Hepatocyte (in vitro differentiated cells): ENCODE measurements at regions not wholly inside any gene's neighbourhood (a gene's known extent, or its start where the extent isn't known, plus 50 kb on each side); places are given as distances from the start of the nearest gene placed in this dataset.

Source experiments
- DNase-seq: peaks from one replicate; pipeline ENCODE4 v3.0.0-alpha.2; 2016; ENCODE audit warnings: low spot score
- H2AFZ ChIP-seq: fragments of 200-600 bp; sonication (generic); 2 replicates; pipeline ENCODE4 v1.6.0; 2016; ENCODE audit warnings: antibody characterized with exemption, mild to moderate bottlenecking
- H3K27ac ChIP-seq: fragments of 200-600 bp; sonication (generic); 2 replicates; pipeline ENCODE4 v1.5.1; 2016; ENCODE audit warnings: mild to moderate bottlenecking
- H3K27me3 ChIP-seq: fragments of 200-600 bp; sonication (generic); 2 replicates; pipeline ENCODE4 v1.6.1; 2016
- H3K36me3 ChIP-seq: fragments of 200-600 bp; sonication (generic); replicated peaks from 2 replicates; pipeline ENCODE4 v1.5.1; 2016; ENCODE audit warnings: low read depth; ENCODE audit not compliant: insufficient read depth
- H3K4me1 ChIP-seq: fragments of 200-600 bp; sonication (generic); 2 replicates; pipeline ENCODE4 v1.5.1; 2016; ENCODE audit warnings: mild to moderate bottlenecking, moderate library complexity; ENCODE audit not compliant: insufficient read depth
- H3K4me2 ChIP-seq: fragments of 200-600 bp; sonication (generic); 2 replicates; pipeline ENCODE4 v1.6.0; 2016
- H3K4me3 ChIP-seq: fragments of 200-600 bp; sonication (generic); 2 replicates; pipeline ENCODE4 v1.5.1; 2016; ENCODE audit warnings: mild to moderate bottlenecking
- H3K79me2 ChIP-seq: fragments of 200-600 bp; sonication (generic); 2 replicates; pipeline ENCODE4 v1.6.0; 2017; ENCODE audit warnings: mild to moderate bottlenecking
- H3K9me2 ChIP-seq: fragments of 200-600 bp; sonication (generic); replicated peaks from 2 replicates; pipeline ENCODE4 v1.6.0; 2017; ENCODE audit warnings: mild to moderate bottlenecking; ENCODE audit not compliant: insufficient read depth
- H3K9me3 ChIP-seq: fragments of 200-600 bp; sonication (generic); 2 replicates; pipeline ENCODE4 v1.5.1; 2016; ENCODE audit warnings: low read depth, mild to moderate bottlenecking
- H4K20me1 ChIP-seq: fragments of 200-600 bp; sonication (generic); 2 replicates; pipeline ENCODE4 v1.6.0; 2016; ENCODE audit warnings: mild to moderate bottlenecking; ENCODE audit not compliant: insufficient read depth, poor library complexity, severe bottlenecking
- CTCF ChIP-seq: fragments of 200-600 bp; sonication (generic); IDR thresholded peaks from 2 replicates; pipeline ENCODE4 v1.5.1; 2016; ENCODE audit warnings: antibody characterized with exemption, mild to moderate bottlenecking; ENCODE audit not compliant: poor library complexity
- EZH2 ChIP-seq: fragments of 200-600 bp; sonication (generic); IDR thresholded peaks from 2 replicates; pipeline ENCODE4 v1.6.1; 2016; ENCODE audit warnings: antibody characterized with exemption, mild to moderate bottlenecking, borderline replicate concordance
- EZH2phosphoT487 ChIP-seq: fragments of 200-600 bp; sonication (generic); IDR thresholded peaks from one replicate; pipeline ENCODE4 v1.6.1; 2018; ENCODE audit warnings: antibody characterized with exemption, mild to moderate bottlenecking, low read depth, moderate library complexity; ENCODE audit not compliant: unreplicated experiment, severe bottlenecking
- WGBS: methylation state at CpG from one replicate; pipeline ENCODE4 v1.1.6; 2016; ENCODE audit warnings: low lambda C conversion rate; ENCODE audit errors: missing lambda C conversion rate; 5-methylcytosine and 5-hydroxymethylcytosine counted together

GRCh38 chr11:130631119-130631518 is 182.7 kb downstream of the ADAMTS15 start:
- 94% methylated on average over 3 of the region's 3 CpGs for WGBS

GRCh38 chr11:130633466-130633865 is 185.0 kb downstream of the ADAMTS15 start:
- Histone ChIP-seq H3K4me2 (no peak overlapping the region), H3K27me3 (no peaks in the 10 kb centered on the region), H3K9me3 (no peaks in the 10 kb centered on the region), H3K4me3 (no peak overlapping the region), H2AFZ (no peak overlapping the region), H3K27ac (no peak overlapping the region), H3K9me2 (no peaks in the 10 kb centered on the region), H3K4me1 (peaks cover 20% of the 10 kb centered on the region), H3K36me3 (no peaks in the 10 kb centered on the region), H4K20me1 (no peaks in the 10 kb centered on the region), H3K79me2 (no peaks in the 10 kb centered on the region)
- WGBS = 84% methylated on average over 2 of the region's 2 CpGs
- no peak for DNase-seq
- TF ChIP-seq EZH2phosphoT487 (no peak), CTCF (no peak), EZH2 (no peak)

More at GRCh38 chr11:130631119-130631518, 182.7 kb downstream of the ADAMTS15 start:
- Histone ChIP-seq H3K9me3 (no peaks in the 10 kb centered on the region), H2AFZ (no peak overlapping the region), H3K27ac (no peak overlapping the region), H3K4me1 (peaks cover 8% of the 10 kb centered on the region), H3K9me2 (no peaks in the 10 kb centered on the region), H3K4me2 (no peak overlapping the region), H3K79me2 (no peaks in the 10 kb centered on the region), H4K20me1 (no peaks in the 10 kb centered on the region), H3K27me3 (no peaks in the 10 kb centered on the region), H3K36me3 (no peaks in the 10 kb centered on the region), H3K4me3 (no peak overlapping the region)
- TF ChIP-seq CTCF = no peak
- no peak for TF ChIP-seq EZH2
- no peak for TF ChIP-seq EZH2phosphoT487
- no peak for DNase-seq

- Histone ChIP-seq H3K4me2 (no peak overlapping the region), H3K27ac (no peak overlapping the region), H3K9me2 (no peaks in the 10 kb centered on the region), H3K79me2 (no peaks in the 10 kb centered on the region), H2AFZ (no peak overlapping the region), H3K27me3 (no peaks in the 10 kb centered on the region), H3K4me3 (no peak overlapping the region), H3K4me1 (peaks cover 23% of the 10 kb centered on the region), H3K9me3 (no peaks in the 10 kb centered on the region), H3K36me3 (no peaks in the 10 kb centered on the region), H4K20me1 (no peaks in the 10 kb centered on the region)
- 90% methylated on average over 4 of the region's 4 CpGs for WGBS
- DNase-seq = no peak
- TF ChIP-seq EZH2phosphoT487 (no peak), CTCF (no peak), EZH2 (no peak)
Measured at GRCh38 chr11:130634186-130634585, 185.7 kb downstream of the ADAMTS15 start.

- H2AFZ ChIP-seq = no peak overlapping the region
Measured at GRCh38 chr11:130634961-130635473, 186.6 kb downstream of the ADAMTS15 start.

More at GRCh38 chr11:130634961-130635473, 186.6 kb downstream of the ADAMTS15 start:
- H3K79me2 ChIP-seq = no peaks in the 10 kb centered on the region
- H3K9me2 ChIP-seq = no peaks in the 10 kb centered on the region
- no peaks in the 10 kb centered on the region for H4K20me1 ChIP-seq
- H3K36me3 ChIP-seq = no peaks in the 10 kb centered on the region
- H3K4me3 ChIP-seq = no peak overlapping the region
- no peak for DNase-seq
- no peaks in the 10 kb centered on the region for H3K27me3 ChIP-seq
- 69% methylated on average over 11 of the region's 11 CpGs for WGBS
- H3K27ac ChIP-seq = no peak overlapping the region
- H3K4me2 ChIP-seq = no peak overlapping the region
- H3K4me1 ChIP-seq = peaks cover 23% of the 10 kb centered on the region
- no peaks in the 10 kb centered on the region for H3K9me3 ChIP-seq
- TF ChIP-seq EZH2phosphoT487 (no peak), EZH2 (no peak), CTCF (no peak)
